HepG2 (cell line): ENCODE measurements at regions not wholly inside any gene's neighbourhood (a gene's known extent, or its start where the extent isn't known, plus 50 kb on each side); places are given as distances from the start of the nearest gene placed in this dataset.

Source experiments
- ATAC-seq: fragments of 200-7000 bp; cut with Tn5 transposase; 3 replicates; pipeline ENCODE4 v1.9.1; 2020; ENCODE audit warnings: mild to moderate bottlenecking, moderate library complexity
- BruUV-seq: library from RNA; stranded (reverse); fragments of 400-500 nt; replicated peaks from 2 replicates; lab custom pipeline; 2021; lab: Mats Ljungman, UMichigan
- CTCF ChIA-PET: fragments of 300-600 bp; formaldehyde crosslinking; extraction: SDS; loops from one replicate; lab custom pipeline; 2021; ENCODE audit warnings: low total read pairs, inconsistent platforms, low intra/inter-chr PET ratio; lab: Yijun Ruan, JAX
- POLR2A ChIA-PET: fragments of 350-600 bp; sonication (Branson Sonifier 250); formaldehyde crosslinking; loops from one replicate; lab custom pipeline; 2020; ENCODE audit warnings: antibody characterized with exemption, inconsistent platforms; lab: Yijun Ruan, JAX
- DNase-seq: peaks from one replicate; pipeline ENCODE4 v3.0.0-alpha.2; 2015; ENCODE audit warnings: low spot score
- FAIRE-seq: peaks from 3 replicates; lab custom pipeline; 2011; peaks lifted over from hg19 to GRCh38; lab: Jason Lieb, UNC
- H2AFZ ChIP-seq: one replicate; pipeline ENCODE4 v1.6.1; 2011; ENCODE audit warnings: low read length, inconsistent platforms
- H3K27ac ChIP-seq: fragments of 300-600 bp; 3 replicates; pipeline ENCODE4 v1.8.0; 2011; ENCODE audit warnings: mixed run types, mild to moderate bottlenecking, mixed read lengths, low read length, inconsistent platforms; ENCODE audit not compliant: insufficient read depth; ENCODE audit errors: extremely low read length
- H3K27me3 ChIP-seq, 2 experiments: fragments of 200-600 bp in 1 of 2; 2 replicates in 1 of 2; 3 replicates in 1 of 2; pipeline versions ENCODE4 v1.6.0 to v1.8.0; 2011; ENCODE audit warnings: low read length in 2 of 2, mild to moderate bottlenecking in 2 of 2, moderate library complexity in 2 of 2, inconsistent platforms in 1 of 2; ENCODE audit not compliant: insufficient read depth in 2 of 2, control insufficient read depth in 1 of 2
- H3K36me3 ChIP-seq, 2 experiments: fragments of 200-600 bp in 1 of 2; replicated peaks in 1 of 2; 2 replicates in 1 of 2; 3 replicates in 1 of 2; pipeline versions ENCODE4 v1.5.1 to v1.8.0; 2011; ENCODE audit warnings: low read length in 2 of 2, inconsistent platforms in 1 of 2; ENCODE audit not compliant: insufficient read depth in 2 of 2, control insufficient read depth in 1 of 2
- H3K4me1 ChIP-seq: 2 replicates; pipeline ENCODE4 v1.5.1; 2012; ENCODE audit warnings: low read length, inconsistent platforms; ENCODE audit not compliant: insufficient read depth
- H3K4me2 ChIP-seq: 2 replicates; pipeline ENCODE4 v1.6.0; 2011; ENCODE audit warnings: low read depth, low read length, inconsistent platforms
- H3K4me3 ChIP-seq, 3 experiments: fragments of 200-600 bp in 1 of 3; sonication (generic), shearing (Covaris generic) in 1 of 3; replicated peaks in 1 of 3; 2 replicates each; pipeline ENCODE4 v1.5.1; 2011 to 2016; ENCODE audit warnings: low read length in 3 of 3, inconsistent platforms in 2 of 3, low read depth in 2 of 3, mild to moderate bottlenecking in 2 of 3, control low read depth in 1 of 3, mixed read lengths in 1 of 3; ENCODE audit not compliant: insufficient read depth in 1 of 3
- H3K79me2 ChIP-seq: one replicate; pipeline ENCODE4 v1.6.1; 2011; ENCODE audit warnings: low read length, inconsistent platforms; ENCODE audit not compliant: insufficient read depth
- H3K9ac ChIP-seq: 2 replicates; pipeline ENCODE4 v1.6.0; 2011; ENCODE audit warnings: mild to moderate bottlenecking, low read depth, low read length, inconsistent platforms; ENCODE audit not compliant: insufficient read depth
- H3K9me3 ChIP-seq: 2 replicates; pipeline ENCODE4 v1.5.1; 2012; ENCODE audit warnings: mild to moderate bottlenecking, low read length
- H4K20me1 ChIP-seq: 2 replicates; pipeline ENCODE4 v1.6.0; 2011; ENCODE audit warnings: inconsistent platforms, mild to moderate bottlenecking, low read length, moderate library complexity; ENCODE audit not compliant: insufficient read depth
- RERE ChIP-seq: IDR thresholded peaks from 2 replicates; pipeline ENCODE4 v1.6.1; 2016; ENCODE audit warnings: low read depth, missing genetic modification reagents, missing compliant biosample characterization
- SRF ChIP-seq: IDR thresholded peaks from 2 replicates; pipeline ENCODE4 v1.6.1; 2011; ENCODE audit warnings: mild to moderate bottlenecking, low read depth, low read length, moderate library complexity
- THAP9 ChIP-seq: sonication (generic); formaldehyde crosslinking; IDR thresholded peaks from 2 replicates; pipeline ENCODE4; 2020; ENCODE audit warnings: missing genetic modification reagents, mild to moderate bottlenecking, borderline replicate concordance
- ZBTB44 ChIP-seq: sonication (generic); formaldehyde crosslinking; IDR thresholded peaks from 2 replicates; pipeline ENCODE4 v1.4.0; 2020; ENCODE audit warnings: missing genetic modification reagents
- ZNF276 ChIP-seq: sonication (generic); formaldehyde crosslinking; IDR thresholded peaks from 2 replicates; pipeline ENCODE4 v1.4.0; 2020; ENCODE audit warnings: mild to moderate bottlenecking, low read depth, missing genetic modification reagents
- WGBS: methylation state at CpG from one replicate; pipeline ENCODE4 v1.1.6; 2017; ENCODE audit warnings: low lambda C conversion rate; 5-methylcytosine and 5-hydroxymethylcytosine counted together
- in situ Hi-C: cut with HindIII; loops from 2 replicates; pipeline ENCODE4 v1.10.0; 2017; ENCODE audit warnings: low pct_unique_long_range_greater_than_20kb; ENCODE audit not compliant: extremely low pct_ligation_motif_present
- intact Hi-C: fragments of 100-400 bp; cut with micrococcal nuclease; formaldehyde crosslinking; loops from one replicate; pipeline ENCODE4 v1.10.0; 2022; ENCODE audit not compliant: unreplicated experiment
- TF ChIP-seq, protein P1 (sequence below): sonication (generic); formaldehyde crosslinking; IDR thresholded peaks from 2 replicates; pipeline ENCODE4 v1.4.0; 2020; ENCODE audit warnings: missing genetic modification reagents, borderline replicate concordance

DNA sequence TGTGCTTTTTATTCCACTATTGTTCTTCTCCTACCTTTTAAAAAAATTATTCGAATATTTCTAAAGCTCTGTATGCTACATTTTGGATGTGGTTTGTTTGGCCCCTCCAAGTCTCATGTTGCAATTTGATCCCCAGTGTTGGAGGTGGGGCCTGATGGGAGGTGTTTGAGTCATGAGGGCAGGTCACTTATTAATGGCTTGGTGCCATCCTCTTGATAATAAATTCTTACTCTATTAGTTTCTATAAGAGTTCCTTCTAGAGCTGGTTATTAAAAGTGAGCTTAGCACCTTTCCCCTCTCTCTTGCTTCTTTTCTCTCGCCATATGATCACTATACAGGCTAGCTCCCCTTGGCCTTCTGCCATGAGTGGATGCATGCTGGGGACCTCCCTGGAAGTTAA lies 445.6 kb upstream of the PDE3A start:
- CTCF ChIA-PET = no interaction called here
- intact Hi-C loops (no loop called here), in situ Hi-C loops (no loop called here)
- POLR2A ChIA-PET = no interaction called here
- Histone ChIP-seq H3K4me3 (no peak overlapping the region), H3K27me3 (no peaks in the 10 kb centered on the region), H3K4me1 (no peaks in the 10 kb centered on the region)
- TF ChIP-seq SRF = no peak
- no peak for TF ChIP-seq RERE (CRISPR knock-in tag)
- no peak for TF ChIP-seq ZBTB44 (CRISPR knock-in tag)
- TF ChIP-seq ZNF276 (CRISPR knock-in tag) = no peak
- TF ChIP-seq, protein P1, sequence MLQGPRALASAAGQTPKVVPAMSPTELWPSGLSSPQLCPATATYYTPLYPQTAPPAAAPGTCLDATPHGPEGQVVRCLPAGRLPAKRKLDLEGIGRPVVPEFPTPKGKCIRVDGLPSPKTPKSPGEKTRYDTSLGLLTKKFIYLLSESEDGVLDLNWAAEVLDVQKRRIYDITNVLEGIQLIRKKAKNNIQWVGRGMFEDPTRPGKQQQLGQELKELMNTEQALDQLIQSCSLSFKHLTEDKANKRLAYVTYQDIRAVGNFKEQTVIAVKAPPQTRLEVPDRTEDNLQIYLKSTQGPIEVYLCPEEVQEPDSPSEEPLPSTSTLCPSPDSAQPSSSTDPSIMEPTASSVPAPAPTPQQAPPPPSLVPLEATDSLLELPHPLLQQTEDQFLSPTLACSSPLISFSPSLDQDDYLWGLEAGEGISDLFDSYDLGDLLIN (CRISPR knock-in tag) = no peak
- TF ChIP-seq THAP9 (CRISPR knock-in tag) = no peak
- TF ChIP-seq, all 625 proteins: peak for 0
- FAIRE-seq (no peak), ATAC-seq (no peak), DNase-seq (no peak)
- H3K79me2 ChIP-seq = no peaks in the 10 kb centered on the region
- no peak overlapping the region for H3K9ac ChIP-seq
- no peaks in the 10 kb centered on the region for H3K36me3 ChIP-seq
- H4K20me1 ChIP-seq = no peaks in the 10 kb centered on the region
- no peak overlapping the region for H3K4me2 ChIP-seq
- no peaks in the 10 kb centered on the region for H3K9me3 ChIP-seq
- no peak overlapping the region for H3K27ac ChIP-seq
- H2AFZ ChIP-seq = no peak overlapping the region
- no TSS peak for BruUV-seq
- 25% methylated on average over 2 of the region's 2 CpGs for WGBS
